ENCODE measurements at regions not wholly inside any gene's neighbourhood (a gene's known extent, or its start where the extent isn't known, plus 50 kb on each side); places are given as distances from the start of the nearest gene placed in this dataset.

GRCh38 chr7:81165070-81165469, 246.2 kb upstream of the SEMA3C start:
- H3K27ac Mint-ChIP-seq, result peak overlapping the region; percentile 70
- H3K9me3 Mint-ChIP-seq, result peaks cover 12% of the 10 kb centered on the region
- H3K4me3 Mint-ChIP-seq, result no peak overlapping the region

GRCh38 chr7:81162771-81163525, 244.1 kb upstream of the SEMA3C start:
- no peak for TF ChIP-seq CTCF (IDR thresholded peaks at IDR 0.05)
- peaks cover 5% of the 10 kb centered on the region for H3K36me3 Mint-ChIP-seq (ENCODE audit: low read depth)
- peaks cover 33% of the 10 kb centered on the region for H3K4me1 Mint-ChIP-seq
- peaks cover 13% of the 10 kb centered on the region for H3K9me3 Mint-ChIP-seq
- H3K27ac Mint-ChIP-seq, result no peak overlapping the region
- no peaks in the 10 kb centered on the region for H3K27me3 Mint-ChIP-seq (ENCODE audit: low read depth, poor library complexity)
- H3K4me3 Mint-ChIP-seq, result no peak overlapping the region
- DNase-seq, result no peak

More at GRCh38 chr7:81165070-81165469, 246.2 kb upstream of the SEMA3C start:
- no peak for TF ChIP-seq CTCF (IDR thresholded peaks at IDR 0.05)
- Mint-ChIP-seq H3K36me3 (ENCODE audit: low read depth) (peaks cover 5% of the 10 kb centered on the region), H3K27me3 (ENCODE audit: low read depth, poor library complexity) (no peaks in the 10 kb centered on the region), H3K4me1 (peaks cover 14% of the 10 kb centered on the region)
- no peak for DNase-seq

GRCh38 chr7:81162234-81162633, 243.4 kb upstream of the SEMA3C start:
- H3K4me3 Mint-ChIP-seq, result no peak overlapping the region
- H3K4me1 Mint-ChIP-seq, result peaks cover 40% of the 10 kb centered on the region
- no peaks in the 10 kb centered on the region for H3K27me3 Mint-ChIP-seq (ENCODE audit: low read depth, poor library complexity)
- TF ChIP-seq CTCF (IDR thresholded peaks at IDR 0.05), result no peak
- DNase-seq, result no peak
- no peak overlapping the region for H3K27ac Mint-ChIP-seq
- H3K36me3 Mint-ChIP-seq (ENCODE audit: low read depth), result peaks cover 5% of the 10 kb centered on the region
- peaks cover 13% of the 10 kb centered on the region for H3K9me3 Mint-ChIP-seq

- H3K27me3 Mint-ChIP-seq (ENCODE audit: low read depth, poor library complexity), result no peaks in the 10 kb centered on the region
- H3K4me3 Mint-ChIP-seq, result no peak overlapping the region
- H3K9me3 Mint-ChIP-seq, result peaks cover 13% of the 10 kb centered on the region
- DNase-seq, result no peak
- H3K27ac Mint-ChIP-seq, result peak overlapping the region; percentile 90
- H3K36me3 Mint-ChIP-seq (ENCODE audit: low read depth), result peaks cover 5% of the 10 kb centered on the region
- H3K4me1 Mint-ChIP-seq, result peaks cover 46% of the 10 kb centered on the region
- no peak for TF ChIP-seq CTCF (IDR thresholded peaks at IDR 0.05)
Observed at GRCh38 chr7:81161451-81162075, 242.7 kb upstream of the SEMA3C start.

GRCh38 chr7:81159402-81159801, 240.6 kb upstream of the SEMA3C start:
- peaks cover 5% of the 10 kb centered on the region for H3K36me3 Mint-ChIP-seq (ENCODE audit: low read depth)

More at GRCh38 chr7:81159402-81159801, 240.6 kb upstream of the SEMA3C start:
- H3K4me3 Mint-ChIP-seq, result no peak overlapping the region
- H3K27ac Mint-ChIP-seq, result peak overlapping the region; percentile 79
- no peak for DNase-seq
- no peak for TF ChIP-seq CTCF (IDR thresholded peaks at IDR 0.05)
- H3K9me3 Mint-ChIP-seq, result peaks cover 13% of the 10 kb centered on the region
- peaks cover 66% of the 10 kb centered on the region for H3K4me1 Mint-ChIP-seq
- H3K27me3 Mint-ChIP-seq (ENCODE audit: low read depth, poor library complexity), result no peaks in the 10 kb centered on the region

Data from nephron progenitor cell (in vitro differentiated cells).